GM12801 (cell line): ENCODE measurements at regions not wholly inside any gene's neighbourhood (a gene's known extent, or its start where the extent isn't known, plus 50 kb on each side); places are given as distances from the start of the nearest gene placed in this dataset.

Experiments used
- CTCF ChIP-seq: IDR thresholded peaks from one replicate; pipeline ENCODE4 v1.5.1; 2011; ENCODE audit warnings: control low read depth; ENCODE audit not compliant: insufficient read length; ENCODE audit errors: extremely low read depth

GRCh38 chr15:69523010-69524001, 70.7 kb downstream of the RPLP1 start:
- no peak for TF ChIP-seq CTCF

DNA sequence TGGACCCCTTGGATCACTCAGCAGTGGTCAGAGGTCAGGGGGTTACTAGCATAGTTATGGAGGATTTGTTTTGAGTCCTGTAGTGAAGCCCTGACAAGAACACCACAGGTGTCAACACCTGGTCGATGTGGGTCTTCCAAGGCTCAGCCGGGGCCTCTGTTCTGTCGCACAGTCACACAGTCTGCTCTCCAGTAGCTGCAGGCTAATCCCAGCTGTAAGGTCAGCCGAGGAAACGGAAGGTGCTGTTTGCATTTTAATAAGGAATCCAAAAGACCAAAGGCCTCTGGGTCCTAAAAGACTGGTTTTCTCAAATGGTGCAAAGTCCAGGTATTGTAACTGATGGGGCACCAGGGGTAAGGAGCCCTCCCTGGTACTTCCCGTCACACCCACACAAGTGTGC, 71.7 kb downstream of the RPLP1 start:
- no peak for TF ChIP-seq CTCF

- TF ChIP-seq CTCF = no peak
Measured at GRCh38 chr15:69524814-69525213, 72.2 kb downstream of the RPLP1 start.

DNA sequence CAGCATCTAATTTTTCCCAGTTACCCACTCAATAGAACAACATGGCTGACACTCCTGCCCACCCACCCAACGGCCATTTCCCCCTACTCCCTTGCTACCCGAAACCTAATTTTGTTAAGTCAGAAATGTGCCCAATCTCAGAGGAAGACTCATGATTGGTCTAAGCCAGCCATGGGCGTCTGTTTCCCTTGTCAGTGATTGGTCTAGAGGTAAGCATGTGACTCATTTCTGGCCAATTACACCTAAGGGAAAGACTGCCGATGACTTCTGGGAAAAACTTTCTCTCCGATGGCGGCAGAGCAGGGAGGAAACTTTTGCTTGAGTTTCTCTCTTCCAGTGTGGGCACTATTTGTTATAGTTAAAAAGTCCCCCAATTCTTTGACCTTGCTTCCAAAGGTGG, 72.9 kb downstream of the RPLP1 start:
- TF ChIP-seq CTCF = no peak

DNA sequence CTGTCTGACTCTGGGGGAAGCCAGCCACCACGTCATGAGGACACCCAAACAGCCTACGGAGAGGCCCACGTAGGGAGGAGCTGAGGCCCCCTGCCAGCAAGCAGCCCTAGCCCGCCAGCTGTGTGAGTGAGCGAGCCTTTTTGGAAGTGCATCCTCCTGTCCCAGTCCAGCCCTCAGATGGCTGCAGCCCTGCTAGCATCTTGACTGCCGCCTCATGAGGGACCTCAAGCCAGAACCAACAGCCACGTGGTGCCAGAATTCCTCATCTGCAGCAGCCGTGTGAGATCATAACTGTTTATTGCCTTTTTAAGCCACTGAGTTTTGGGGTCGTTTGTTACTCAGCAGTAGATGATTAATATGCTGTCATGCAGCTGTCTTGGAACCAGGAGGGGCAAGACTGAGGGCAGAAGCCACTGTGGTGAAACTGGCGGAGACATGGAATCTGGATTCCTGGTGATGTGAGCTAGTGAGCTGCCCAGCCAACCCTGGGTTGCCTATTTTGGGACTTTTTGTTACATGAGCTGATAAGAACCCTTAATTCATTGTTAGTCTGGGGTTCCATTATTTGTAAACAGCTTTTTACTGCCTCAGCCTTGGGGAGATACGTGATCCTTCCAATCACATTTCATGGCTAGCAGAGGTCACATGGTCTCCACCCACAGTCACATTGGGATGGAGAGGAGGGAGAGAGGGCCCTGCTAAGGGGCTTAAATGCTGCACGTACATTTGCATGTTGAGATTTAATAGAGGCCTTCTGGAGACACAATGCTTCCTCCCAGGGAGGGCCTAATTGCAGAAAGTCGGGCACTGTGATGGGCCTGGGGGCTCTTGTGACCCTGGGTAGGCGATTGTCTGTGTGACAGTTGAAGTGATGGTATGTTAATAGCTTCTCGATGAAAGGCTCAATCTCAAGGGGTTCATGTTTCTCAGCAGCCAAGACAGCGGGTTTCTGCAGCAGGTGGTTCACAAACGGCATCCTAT, 73.8 kb downstream of the RPLP1 start:
- no peak for TF ChIP-seq CTCF

GRCh38 chr15:69529141-69529540, 76.5 kb downstream of the RPLP1 start:
- TF ChIP-seq CTCF = no peak
